ENCODE measurements at regions not wholly inside any gene's neighbourhood (a gene's known extent, or its start where the extent isn't known, plus 50 kb on each side); places are given as distances from the start of the nearest gene placed in this dataset.

GRCh38 chr18:27662537-27662936 lies 477.4 kb upstream of the CHST9 start:
- DNase-seq (no peak), ATAC-seq (no peak)
- Mint-ChIP-seq H3K4me3 (no peak overlapping the region), H3K27me3 (no peaks in the 10 kb centered on the region), H3K27ac (no peak overlapping the region), H3K4me1 (no peaks in the 10 kb centered on the region), H3K9me3 (peaks cover 0 to 14% of the 10 kb centered on the region in 2 donors)

- Mint-ChIP-seq H3K4me1 (no peaks in the 10 kb centered on the region), H3K4me3 (no peak overlapping the region), H3K27ac (no peak overlapping the region), H3K9me3 (peaks cover 0 to 14% of the 10 kb centered on the region in 2 donors), H3K27me3 (no peaks in the 10 kb centered on the region)
- no peak for DNase-seq
- no peak for ATAC-seq
Measured at GRCh38 chr18:27661320-27662018, 476.4 kb upstream of the CHST9 start.

- Mint-ChIP-seq H3K27me3 (no peaks in the 10 kb centered on the region), H3K4me3 (no peak overlapping the region), H3K27ac (no peak overlapping the region), H3K9me3 (peaks cover 6 to 8% of the 10 kb centered on the region in 2 donors), H3K4me1 (no peaks in the 10 kb centered on the region)
- no peak for ATAC-seq
- no peak for DNase-seq
Measured at GRCh38 chr18:27656905-27657304, 471.8 kb upstream of the CHST9 start.

- ATAC-seq: no peak
- Mint-ChIP-seq H3K27me3 (no peaks in the 10 kb centered on the region), H3K4me3 (no peak overlapping the region), H3K9me3 (peaks cover 5 to 8% of the 10 kb centered on the region in 2 donors), H3K27ac (no peak overlapping the region), H3K4me1 (no peaks in the 10 kb centered on the region)
- DNase-seq: no peak
Measured at GRCh38 chr18:27656167-27656778, 471.2 kb upstream of the CHST9 start.

GRCh38 chr18:27653247-27653646 lies 468.1 kb upstream of the CHST9 start:
- H3K4me1 Mint-ChIP-seq: no peaks in the 10 kb centered on the region
- H3K27ac Mint-ChIP-seq: no peak overlapping the region
- DNase-seq (no peak), ATAC-seq (no peak)
- H3K4me3 Mint-ChIP-seq: no peak overlapping the region
- H3K27me3 Mint-ChIP-seq: no peaks in the 10 kb centered on the region
- peaks cover 5 to 8% of the 10 kb centered on the region in 2 donors for H3K9me3 Mint-ChIP-seq

- DNase-seq: no peak
- H3K27me3 Mint-ChIP-seq: no peaks in the 10 kb centered on the region
- no peak overlapping the region for H3K4me3 Mint-ChIP-seq
- no peak for ATAC-seq
- no peak overlapping the region for H3K27ac Mint-ChIP-seq
- H3K9me3 Mint-ChIP-seq: peaks cover 5 to 8% of the 10 kb centered on the region in 2 donors
- H3K4me1 Mint-ChIP-seq: no peaks in the 10 kb centered on the region
Measured at GRCh38 chr18:27652480-27653121, 467.5 kb upstream of the CHST9 start.

GRCh38 chr18:27649621-27650020 lies 464.5 kb upstream of the CHST9 start:
- Mint-ChIP-seq H3K27ac (no peak overlapping the region), H3K4me3 (no peak overlapping the region), H3K27me3 (no peaks in the 10 kb centered on the region), H3K4me1 (no peaks in the 10 kb centered on the region), H3K9me3 (peaks cover 5 to 15% of the 10 kb centered on the region in 2 donors)
- ATAC-seq (no peak), DNase-seq (no peak)

- no peak for DNase-seq
- Mint-ChIP-seq H3K4me1 (no peaks in the 10 kb centered on the region), H3K4me3 (no peak overlapping the region), H3K9me3 (peaks cover 0 to 7% of the 10 kb centered on the region in 2 donors), H3K27ac (no peak overlapping the region), H3K27me3 (no peaks in the 10 kb centered on the region)
- ATAC-seq: no peak
Measured at GRCh38 chr18:27645929-27646328, 460.8 kb upstream of the CHST9 start.

GRCh38 chr18:27636576-27637085 lies 451.5 kb upstream of the CHST9 start:
- Mint-ChIP-seq H3K9me3 (peaks cover 0 to 7% of the 10 kb centered on the region in 2 donors), H3K27ac (no peak overlapping the region), H3K27me3 (no peaks in the 10 kb centered on the region), H3K4me3 (no peak overlapping the region), H3K4me1 (no peaks in the 10 kb centered on the region)
- DNase-seq (no peak), ATAC-seq (no peak)

GRCh38 chr18:27632706-27633105 lies 447.6 kb upstream of the CHST9 start:
- H3K9me3 Mint-ChIP-seq: peaks cover 0 to 7% of the 10 kb centered on the region in 2 donors
- DNase-seq: no peak
- no peak for ATAC-seq
- H3K4me3 Mint-ChIP-seq: no peak overlapping the region
- H3K27me3 Mint-ChIP-seq: no peaks in the 10 kb centered on the region
- no peaks in the 10 kb centered on the region for H3K4me1 Mint-ChIP-seq
- no peak overlapping the region for H3K27ac Mint-ChIP-seq

GRCh38 chr18:27627927-27628326 lies 442.8 kb upstream of the CHST9 start:
- DNase-seq (no peak), ATAC-seq (no peak)
- Mint-ChIP-seq H3K27me3 (no peaks in the 10 kb centered on the region), H3K4me3 (no peak overlapping the region), H3K9me3 (no peaks in the 10 kb centered on the region), H3K27ac (no peak overlapping the region), H3K4me1 (no peaks in the 10 kb centered on the region)

GRCh38 chr18:27621236-27621890 lies 436.3 kb upstream of the CHST9 start:
- no peak for ATAC-seq
- H3K27ac Mint-ChIP-seq: no peak overlapping the region
- DNase-seq: no peak
- no peaks in the 10 kb centered on the region for H3K4me1 Mint-ChIP-seq
- no peak overlapping the region for H3K4me3 Mint-ChIP-seq
- no peaks in the 10 kb centered on the region for H3K27me3 Mint-ChIP-seq
- H3K9me3 Mint-ChIP-seq: peaks cover 0 to 10% of the 10 kb centered on the region in 2 donors

- ATAC-seq: no peak
- Mint-ChIP-seq H3K27ac (no peak overlapping the region), H3K9me3 (peaks cover 0 to 10% of the 10 kb centered on the region in 2 donors), H3K4me1 (no peaks in the 10 kb centered on the region), H3K4me3 (no peak overlapping the region), H3K27me3 (no peaks in the 10 kb centered on the region)
- DNase-seq: no peak
Measured at GRCh38 chr18:27619906-27620305, 434.8 kb upstream of the CHST9 start.

GRCh38 chr18:27619090-27619772 lies 434.1 kb upstream of the CHST9 start:
- no peak overlapping the region for H3K27ac Mint-ChIP-seq
- peaks cover 0 to 10% of the 10 kb centered on the region in 2 donors for H3K9me3 Mint-ChIP-seq
- H3K27me3 Mint-ChIP-seq: no peaks in the 10 kb centered on the region
- H3K4me3 Mint-ChIP-seq: no peak overlapping the region
- ATAC-seq: no peak
- no peaks in the 10 kb centered on the region for H3K4me1 Mint-ChIP-seq
- DNase-seq: no peak

- no peak overlapping the region for H3K4me3 Mint-ChIP-seq
- H3K4me1 Mint-ChIP-seq: no peaks in the 10 kb centered on the region
Measured at GRCh38 chr18:27616324-27616723, 431.2 kb upstream of the CHST9 start.

More at GRCh38 chr18:27616324-27616723, 431.2 kb upstream of the CHST9 start:
- Mint-ChIP-seq H3K27ac (no peak overlapping the region), H3K27me3 (no peaks in the 10 kb centered on the region), H3K9me3 (peaks cover 0 to 10% of the 10 kb centered on the region in 2 donors)
- ATAC-seq (no peak), DNase-seq (no peak)
